Parathyroid adenoma (tissue), 2 donors: ENCODE measurements at regions not wholly inside any gene's neighbourhood (a gene's known extent, or its start where the extent isn't known, plus 50 kb on each side); places are given as distances from the start of the nearest gene placed in this dataset.

Experiments used
- H2AFZ ChIP-seq: fragments of 300-600 bp; sonication (generic); one replicate; pipeline ENCODE4 v1.7.0; 2017; ENCODE audit warnings: antibody characterized with exemption, mild to moderate bottlenecking
- H3K27ac ChIP-seq: fragments of 300-600 bp; sonication (generic); one replicate; pipeline ENCODE4 v1.7.0; 2017
- H3K27me3 ChIP-seq: fragments of 300-600 bp; sonication (generic); one replicate; pipeline ENCODE4 v1.7.0; 2017; ENCODE audit warnings: low read length; ENCODE audit not compliant: control insufficient read depth, insufficient read depth
- H3K36me3 ChIP-seq: fragments of 300-600 bp; sonication (generic); one replicate; pipeline ENCODE4 v1.7.0; 2017; ENCODE audit warnings: low read length; ENCODE audit not compliant: control insufficient read depth, insufficient read depth
- H3K4me1 ChIP-seq: fragments of 300-600 bp; sonication (generic); one replicate; pipeline ENCODE4 v1.7.0; 2017; ENCODE audit warnings: control low read depth
- H3K4me2 ChIP-seq: fragments of 300-600 bp; sonication (generic); one replicate; pipeline ENCODE4 v1.7.0; 2017; ENCODE audit warnings: low read length
- H3K4me3 ChIP-seq: fragments of 300-600 bp; sonication (generic); one replicate; pipeline ENCODE4 v1.7.0; 2017; ENCODE audit warnings: low read depth, low read length
- H3K79me2 ChIP-seq: fragments of 300-600 bp; sonication (generic); one replicate; pipeline ENCODE4 v1.7.0; 2017; ENCODE audit warnings: control low read depth
- H3K9ac ChIP-seq: fragments of 300-600 bp; sonication (generic); one replicate; pipeline ENCODE4 v1.7.0; 2017; ENCODE audit warnings: mild to moderate bottlenecking
- H3K9me3 ChIP-seq: fragments of 300-600 bp; sonication (generic); one replicate; pipeline ENCODE4 v1.7.0; 2017; ENCODE audit warnings: low read length; ENCODE audit not compliant: control insufficient read depth
- TF ChIP-seq, protein P1 (sequence below): fragments of 300-600 bp; sonication (generic); IDR thresholded peaks from one replicate; pipeline ENCODE4 v1.7.0; 2017; ENCODE audit warnings: antibody characterized with exemption, mild to moderate bottlenecking
- donor health status: primary hyperparathyroidism.

DNA sequence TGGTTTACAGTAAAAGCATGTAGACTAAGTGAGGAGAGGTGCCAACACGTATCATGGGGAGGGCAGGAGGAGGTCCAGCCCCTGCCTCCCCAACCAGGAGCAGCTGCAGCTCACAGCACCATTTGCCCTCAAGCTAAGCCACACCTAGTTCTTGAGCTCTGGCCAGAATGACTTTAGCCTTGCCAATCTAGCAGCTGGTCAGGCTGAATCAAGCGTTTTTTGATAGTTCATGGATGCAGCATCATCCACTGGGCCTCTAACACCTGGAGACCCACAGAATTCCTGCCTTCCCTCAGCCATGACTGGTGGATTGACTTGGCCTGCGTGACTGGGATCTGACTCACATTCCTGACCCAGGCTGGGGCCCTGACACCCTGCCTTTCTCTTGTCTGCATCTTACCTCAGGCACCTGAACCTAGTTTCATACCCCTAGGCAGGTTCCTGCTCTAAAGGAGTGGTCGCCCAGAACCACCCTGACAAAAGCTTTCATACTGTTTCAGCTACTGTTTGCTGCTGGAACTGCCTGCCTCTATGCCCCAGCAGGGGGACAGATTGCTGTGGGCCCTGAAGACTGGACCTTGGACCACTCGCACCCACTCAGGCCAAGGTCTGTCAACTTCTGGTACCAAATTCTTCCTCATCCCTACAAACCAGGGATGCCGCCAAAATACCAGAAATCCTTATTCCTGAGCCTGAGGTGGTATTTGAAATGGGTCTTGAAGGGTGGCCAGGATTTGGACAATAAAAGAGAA is 122.3 kb downstream of the QRSL1 start:
- Histone ChIP-seq H3K4me2 (no peak overlapping the region), H3K9me3 (no peaks in the 10 kb centered on the region), H3K27me3 (no peaks in the 10 kb centered on the region), H3K27ac (no peak overlapping the region), H3K79me2 (no peaks in the 10 kb centered on the region), H3K9ac (no peak overlapping the region), H3K36me3 (no peaks in the 10 kb centered on the region), H2AFZ (no peak overlapping the region), H3K4me3 (no peak overlapping the region), H3K4me1 (peaks cover 3% of the 10 kb centered on the region)
- TF ChIP-seq, protein P1, sequence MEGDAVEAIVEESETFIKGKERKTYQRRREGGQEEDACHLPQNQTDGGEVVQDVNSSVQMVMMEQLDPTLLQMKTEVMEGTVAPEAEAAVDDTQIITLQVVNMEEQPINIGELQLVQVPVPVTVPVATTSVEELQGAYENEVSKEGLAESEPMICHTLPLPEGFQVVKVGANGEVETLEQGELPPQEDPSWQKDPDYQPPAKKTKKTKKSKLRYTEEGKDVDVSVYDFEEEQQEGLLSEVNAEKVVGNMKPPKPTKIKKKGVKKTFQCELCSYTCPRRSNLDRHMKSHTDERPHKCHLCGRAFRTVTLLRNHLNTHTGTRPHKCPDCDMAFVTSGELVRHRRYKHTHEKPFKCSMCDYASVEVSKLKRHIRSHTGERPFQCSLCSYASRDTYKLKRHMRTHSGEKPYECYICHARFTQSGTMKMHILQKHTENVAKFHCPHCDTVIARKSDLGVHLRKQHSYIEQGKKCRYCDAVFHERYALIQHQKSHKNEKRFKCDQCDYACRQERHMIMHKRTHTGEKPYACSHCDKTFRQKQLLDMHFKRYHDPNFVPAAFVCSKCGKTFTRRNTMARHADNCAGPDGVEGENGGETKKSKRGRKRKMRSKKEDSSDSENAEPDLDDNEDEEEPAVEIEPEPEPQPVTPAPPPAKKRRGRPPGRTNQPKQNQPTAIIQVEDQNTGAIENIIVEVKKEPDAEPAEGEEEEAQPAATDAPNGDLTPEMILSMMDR: no peak

DNA sequence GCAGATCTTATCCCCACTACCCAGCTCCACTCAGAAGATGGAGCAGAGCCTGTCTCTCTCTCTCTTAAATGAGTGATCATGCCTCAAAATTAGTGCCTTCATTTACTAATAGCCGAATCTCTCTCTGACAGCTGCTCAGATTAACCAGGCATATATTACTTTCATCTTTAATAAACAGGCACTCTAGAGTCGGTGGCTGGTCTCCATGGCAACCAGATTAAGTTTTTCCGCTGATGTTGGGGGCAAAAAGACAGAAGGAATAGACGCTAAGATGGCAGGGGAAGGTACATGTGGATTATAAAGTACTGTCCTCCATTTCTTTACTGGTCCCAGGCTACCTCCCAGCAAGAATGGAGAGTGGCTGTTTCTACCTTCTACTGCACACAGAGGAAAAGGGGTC is 121.6 kb downstream of the QRSL1 start:
- H3K4me3 ChIP-seq: no peak overlapping the region
- H3K4me2 ChIP-seq: no peak overlapping the region
- H3K4me1 ChIP-seq: peaks cover 11% of the 10 kb centered on the region
- H3K27ac ChIP-seq: no peak overlapping the region
- H3K36me3 ChIP-seq: no peaks in the 10 kb centered on the region
- TF ChIP-seq, protein P1: no peak
- peak overlapping the region; percentile 10 for H2AFZ ChIP-seq
- H3K9me3 ChIP-seq: no peaks in the 10 kb centered on the region
- no peaks in the 10 kb centered on the region for H3K79me2 ChIP-seq
- no peaks in the 10 kb centered on the region for H3K27me3 ChIP-seq
- no peak overlapping the region for H3K9ac ChIP-seq

DNA sequence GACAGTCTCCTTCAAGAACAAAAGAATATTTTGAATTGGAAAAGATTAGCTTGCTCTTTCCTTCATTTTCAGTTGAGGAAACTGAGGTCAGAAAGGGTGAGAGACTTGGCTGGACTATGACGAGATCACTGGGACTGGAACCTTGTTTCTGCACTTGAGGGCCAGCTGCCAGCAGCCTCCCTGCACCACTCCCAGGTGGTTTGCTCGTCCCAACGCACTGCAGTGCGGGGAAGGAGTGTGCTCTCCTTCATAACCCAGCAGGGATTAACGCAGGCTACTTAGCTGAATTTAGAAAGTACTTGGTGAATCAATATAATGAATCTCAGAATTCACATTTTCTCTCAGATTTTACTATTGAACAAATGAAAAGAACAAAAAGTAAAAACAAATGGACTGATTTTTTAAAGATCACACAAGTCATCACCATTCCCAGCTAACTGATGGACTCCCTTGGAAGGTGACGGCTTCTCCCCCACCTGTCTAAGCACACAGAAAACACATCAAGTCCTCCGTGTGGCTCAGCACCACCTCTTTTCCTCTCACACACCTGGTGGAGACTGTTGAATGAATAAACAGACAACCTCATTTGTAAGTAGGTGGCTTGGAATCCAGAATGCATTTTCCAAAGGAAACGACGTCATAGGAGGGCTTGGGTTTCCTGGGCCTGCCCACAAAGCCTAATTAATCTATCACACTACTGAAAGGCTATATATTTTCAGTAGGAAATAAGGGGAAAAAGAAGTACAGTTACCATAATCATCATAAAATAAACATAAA is 121.0 kb downstream of the QRSL1 start:
- Histone ChIP-seq H2AFZ (peak overlapping the region; percentile 10), H3K27me3 (no peaks in the 10 kb centered on the region), H3K4me1 (peaks cover 17% of the 10 kb centered on the region), H3K4me3 (no peak overlapping the region), H3K79me2 (no peaks in the 10 kb centered on the region), H3K36me3 (no peaks in the 10 kb centered on the region), H3K4me2 (no peak overlapping the region), H3K27ac (no peak overlapping the region), H3K9me3 (no peaks in the 10 kb centered on the region), H3K9ac (no peak overlapping the region)
- TF ChIP-seq, protein P1: no peak

DNA sequence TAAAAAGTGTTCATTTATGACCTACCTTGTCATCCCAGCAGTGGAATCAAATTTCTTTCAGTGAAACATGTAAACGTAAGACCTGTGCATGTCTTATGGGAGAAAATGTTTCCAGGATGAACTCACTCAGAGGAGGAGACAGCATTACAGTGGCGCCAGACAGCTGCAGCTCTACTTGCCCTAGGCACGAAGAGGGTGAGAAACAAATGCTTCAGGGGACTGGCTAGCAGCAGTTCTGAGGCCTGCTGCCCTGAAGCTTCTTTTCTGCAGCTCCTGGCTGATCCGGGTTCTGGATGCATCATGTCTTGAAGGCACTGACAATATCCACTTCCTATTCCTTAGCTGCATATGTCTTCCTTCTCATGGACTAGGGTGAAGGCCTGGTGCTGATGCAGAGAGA is 120.2 kb downstream of the QRSL1 start:
- H2AFZ ChIP-seq: peak overlapping the region; percentile 10
- no peak overlapping the region for H3K27ac ChIP-seq
- H3K36me3 ChIP-seq: no peaks in the 10 kb centered on the region
- H3K79me2 ChIP-seq: no peaks in the 10 kb centered on the region
- no peaks in the 10 kb centered on the region for H3K9me3 ChIP-seq
- no peak overlapping the region for H3K4me3 ChIP-seq
- peaks cover 23% of the 10 kb centered on the region for H3K4me1 ChIP-seq
- no peak overlapping the region for H3K4me2 ChIP-seq
- no peak overlapping the region for H3K9ac ChIP-seq
- TF ChIP-seq, protein P1: no peak
- H3K27me3 ChIP-seq: no peaks in the 10 kb centered on the region
